Keratinocyte (primary cell): ENCODE measurements at regions not wholly inside any gene's neighbourhood (a gene's known extent, or its start where the extent isn't known, plus 50 kb on each side); places are given as distances from the start of the nearest gene placed in this dataset.

ENCODE experiments used
- DNase-seq: peaks from one replicate; pipeline ENCODE4 v3.0.0-alpha.2; 2011; ENCODE audit warnings: low read depth, missing footprints, low spot score
- FAIRE-seq: peaks from 2 replicates; lab custom pipeline; 2011; peaks lifted over from hg19 to GRCh38; lab: Jason Lieb, UNC
- H2AFZ ChIP-seq: 2 replicates; pipeline ENCODE4 v1.6.0; 2012; ENCODE audit warnings: low read length, control low read depth, inconsistent platforms; ENCODE audit not compliant: control insufficient read depth
- H3K27ac ChIP-seq: 2 replicates; pipeline ENCODE4 v1.5.1; 2011; ENCODE audit warnings: low read length; ENCODE audit not compliant: control insufficient read depth, insufficient read depth
- H3K27me3 ChIP-seq: 3 replicates; pipeline ENCODE4 v1.6.0; 2011; ENCODE audit warnings: low read length; ENCODE audit not compliant: control insufficient read depth, insufficient read depth; ENCODE audit errors: extremely low read depth
- H3K36me3 ChIP-seq, 2 experiments: 2 replicates in 1 of 2; 3 replicates in 1 of 2; pipeline ENCODE4 v1.5.1; 2011; ENCODE audit warnings: low read length in 2 of 2, mild to moderate bottlenecking in 1 of 2; ENCODE audit not compliant: control insufficient read depth in 2 of 2, insufficient read depth in 2 of 2; ENCODE audit errors: extremely low read depth in 1 of 2
- H3K4me1 ChIP-seq: 3 replicates; pipeline ENCODE4 v1.5.1; 2011; ENCODE audit warnings: low read length; ENCODE audit not compliant: control insufficient read depth, insufficient read depth; ENCODE audit errors: extremely low read depth
- H3K4me2 ChIP-seq: 3 replicates; pipeline ENCODE4 v1.6.0; 2011; ENCODE audit warnings: low read depth, low read length; ENCODE audit not compliant: control insufficient read depth, insufficient read depth; ENCODE audit errors: extremely low read depth
- H3K4me3 ChIP-seq, 3 experiments: fragments of 200-600 bp in 1 of 3; sonication (generic) in 1 of 3; 2 replicates in 2 of 3; 3 replicates in 1 of 3; pipeline ENCODE4 v1.5.1; 2011 to 2016; ENCODE audit warnings: low read length in 3 of 3, mild to moderate bottlenecking in 3 of 3, control low read depth in 2 of 3, inconsistent platforms in 1 of 3, low read depth in 1 of 3, mixed read lengths in 1 of 3, mixed run types in 1 of 3, moderate library complexity in 1 of 3; ENCODE audit not compliant: control insufficient read depth in 2 of 3, insufficient read depth in 2 of 3; ENCODE audit errors: extremely low read depth in 1 of 3
- H3K79me2 ChIP-seq: 2 replicates; pipeline ENCODE4 v1.6.0; 2012; ENCODE audit warnings: low read length; ENCODE audit not compliant: control insufficient read depth, insufficient read depth
- H3K9ac ChIP-seq: 3 replicates; pipeline ENCODE4 v1.6.0; 2011; ENCODE audit warnings: low read length; ENCODE audit not compliant: control insufficient read depth, insufficient read depth; ENCODE audit errors: extremely low read depth
- H3K9me1 ChIP-seq: 3 replicates; pipeline ENCODE4 v1.6.0; 2011; ENCODE audit warnings: low read length; ENCODE audit not compliant: control insufficient read depth, insufficient read depth; ENCODE audit errors: extremely low read depth
- H3K9me3 ChIP-seq: 2 replicates; pipeline ENCODE4 v1.5.1; 2012; ENCODE audit warnings: low read depth, low read length; ENCODE audit not compliant: control insufficient read depth
- H4K20me1 ChIP-seq: 3 replicates; pipeline ENCODE4 v1.6.0; 2011; ENCODE audit warnings: low read length; ENCODE audit not compliant: control insufficient read depth, insufficient read depth; ENCODE audit errors: extremely low read depth
- CTCF ChIP-seq, 3 experiments: IDR thresholded peaks in 1 of 3; conservative IDR thresholded peaks in 1 of 3; optimal IDR thresholded peaks in 1 of 3; 2 replicates in 2 of 3; 3 replicates in 1 of 3; pipeline versions ENCODE3 to v1.5.1; 2011; ENCODE audit warnings: low read length in 3 of 3, mild to moderate bottlenecking in 3 of 3, moderate library complexity in 2 of 3, control low read depth in 1 of 3, inconsistent platforms in 1 of 3; ENCODE audit not compliant: insufficient read depth in 2 of 3; ENCODE audit errors: extremely low read depth in 1 of 3
- EZH2 ChIP-seq: IDR thresholded peaks from one replicate; pipeline ENCODE4 v1.6.1; 2012; ENCODE audit warnings: inconsistent platforms, mild to moderate bottlenecking, low read length, moderate library complexity
- dilution Hi-C: fragments of 300-500 bp; cut with MboI; formaldehyde crosslinking; loops from one replicate; pipeline ENCODE4 v1.7.0; 2020; ENCODE audit warnings: low sequenced_read_pairs; ENCODE audit not compliant: extremely low pct_ligation_motif_present

- no peak for DNase-seq
- dilution Hi-C loops: no loop called here
- Histone ChIP-seq H3K9me3 (no peaks in the 10 kb centered on the region), H2AFZ (no peak overlapping the region), H3K4me2 (no peak overlapping the region), H3K4me3 (no peak overlapping the region), H3K9me1 (no peaks in the 10 kb centered on the region), H3K27ac (no peak overlapping the region), H3K36me3 (no peaks in the 10 kb centered on the region), H3K4me1 (no peaks in the 10 kb centered on the region), H3K9ac (no peak overlapping the region), H4K20me1 (no peaks in the 10 kb centered on the region), H3K27me3 (no peaks in the 10 kb centered on the region), H3K79me2 (no peaks in the 10 kb centered on the region)
- no peak for FAIRE-seq
- TF ChIP-seq CTCF (optimal IDR thresholded peaks at IDR 0.05 in 1 of 3, IDR thresholded peaks at IDR 0.05 in 1 of 3, conservative IDR thresholded peaks at IDR 0.05 in 1 of 3; ENCODE audit: extremely low read depth in 1 of 3, insufficient read depth in 2 of 3, low read length in 3 of 3) (no peak), EZH2 (no peak)
These were observed 279.6 kb downstream of the SQOR start for GRCh38 chr15:45914425-45914824.

- Histone ChIP-seq H3K4me1 (peaks cover 5% of the 10 kb centered on the region), H3K79me2 (no peaks in the 10 kb centered on the region), H3K4me3 (no peak overlapping the region), H3K9me1 (no peaks in the 10 kb centered on the region), H3K9ac (no peak overlapping the region), H3K27ac (no peak overlapping the region), H2AFZ (no peak overlapping the region), H4K20me1 (no peaks in the 10 kb centered on the region), H3K9me3 (no peaks in the 10 kb centered on the region), H3K4me2 (no peak overlapping the region), H3K27me3 (no peaks in the 10 kb centered on the region), H3K36me3 (no peaks in the 10 kb centered on the region)
- dilution Hi-C loops: no loop called here
- TF ChIP-seq CTCF (optimal IDR thresholded peaks at IDR 0.05 in 1 of 3, IDR thresholded peaks at IDR 0.05 in 1 of 3, conservative IDR thresholded peaks at IDR 0.05 in 1 of 3; ENCODE audit: extremely low read depth in 1 of 3, insufficient read depth in 2 of 3, low read length in 3 of 3) (no peak), EZH2 (no peak)
- FAIRE-seq: no peak
- no peak for DNase-seq
These were observed 284.0 kb downstream of the SQOR start for GRCh38 chr15:45918839-45919238.
